GM13976 (cell line): ENCODE measurements at regions not wholly inside any gene's neighbourhood (a gene's known extent, or its start where the extent isn't known, plus 50 kb on each side); places are given as distances from the start of the nearest gene placed in this dataset.

ENCODE experiments used
- DNase-seq: peaks from one replicate; pipeline ENCODE4 v3.0.0; 2012; ENCODE audit warnings: low spot score
- CTCF ChIP-seq: IDR thresholded peaks from 2 replicates; pipeline ENCODE4 v1.5.1; 2012; ENCODE audit warnings: borderline replicate concordance, mild to moderate bottlenecking; ENCODE audit not compliant: insufficient read depth; ENCODE audit errors: extremely low read depth, missing control alignments, control extremely low read depth
- in situ Hi-C: fragments of 300-500 bp; cut with MboI; formaldehyde crosslinking; loops from one replicate; pipeline ENCODE4 v1.12.0; 2022; ENCODE audit warnings: low sequenced_read_pairs, mixed read lengths, inconsistent platforms; ENCODE audit not compliant: unreplicated experiment

- in situ Hi-C loops, result no loop called here
- DNase-seq, result no peak
- TF ChIP-seq CTCF, result no peak
Measured at GRCh38 chr11:15585602-15586331, 471.0 kb downstream of the INSC start.

DNA sequence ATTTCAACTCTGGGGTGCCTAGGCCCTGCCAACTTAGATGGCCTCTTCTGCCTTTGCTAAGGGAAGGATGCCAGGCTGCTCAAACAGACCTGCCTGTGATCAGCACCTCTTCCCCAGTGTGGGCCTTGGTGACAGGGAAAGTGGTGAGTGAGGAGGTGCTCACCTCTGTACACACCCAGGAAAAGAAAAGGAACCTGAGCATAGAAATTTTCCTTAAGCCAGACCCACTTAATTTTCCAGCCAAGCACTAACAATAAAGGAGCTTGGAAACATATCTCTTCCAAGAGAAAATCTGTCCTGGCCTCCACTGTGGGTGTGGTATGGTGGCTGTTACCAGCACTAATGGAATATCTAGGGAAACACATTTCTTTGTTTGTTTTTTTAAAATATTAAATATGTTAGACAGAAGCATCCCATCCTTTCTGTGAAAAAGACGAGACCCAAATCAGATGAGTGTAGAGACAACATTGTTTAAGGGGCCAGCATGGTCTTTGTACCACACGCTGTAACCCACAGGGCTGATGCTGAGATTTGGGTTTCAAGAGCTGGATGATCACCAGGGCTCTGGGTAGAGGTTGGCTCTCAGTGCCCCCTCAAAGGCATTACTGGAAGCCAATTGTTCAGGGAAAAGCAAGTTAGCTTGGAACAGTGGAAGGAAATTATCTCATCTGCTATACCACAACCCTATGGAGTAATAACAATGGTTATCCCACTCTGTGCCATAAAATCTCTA lies 472.2 kb downstream of the INSC start:
- DNase-seq, result no peak
- TF ChIP-seq CTCF, result no peak
- in situ Hi-C loops, result no loop called here

DNA sequence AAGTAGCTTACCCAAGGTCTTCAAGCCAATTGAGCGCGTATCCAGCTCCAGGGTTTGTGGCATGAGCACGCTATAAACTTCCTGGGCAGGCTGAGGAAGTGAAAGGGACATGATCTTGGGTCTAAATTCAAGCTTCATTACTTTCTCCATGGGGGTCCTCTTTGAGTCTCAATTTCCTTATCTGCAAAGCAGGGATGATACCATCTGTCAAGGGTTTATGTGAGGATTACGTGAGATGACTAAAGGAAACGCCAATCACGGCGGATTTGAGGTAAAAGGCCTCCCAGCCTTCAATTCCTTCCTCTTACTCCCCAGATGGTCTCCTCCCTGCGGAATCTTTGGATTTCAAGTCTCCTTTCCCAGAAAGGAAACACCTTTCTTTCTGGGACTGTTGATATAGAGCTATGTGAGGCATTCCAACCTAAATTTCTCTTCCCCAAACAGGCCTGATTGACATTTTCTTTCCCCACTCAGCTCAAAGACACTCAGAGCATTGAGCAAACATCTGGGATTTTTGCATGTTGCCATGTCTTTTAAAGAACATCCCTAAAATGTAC lies 474.4 kb downstream of the INSC start:
- TF ChIP-seq CTCF, result no peak
- in situ Hi-C loops, result no loop called here
- no peak for DNase-seq

DNA sequence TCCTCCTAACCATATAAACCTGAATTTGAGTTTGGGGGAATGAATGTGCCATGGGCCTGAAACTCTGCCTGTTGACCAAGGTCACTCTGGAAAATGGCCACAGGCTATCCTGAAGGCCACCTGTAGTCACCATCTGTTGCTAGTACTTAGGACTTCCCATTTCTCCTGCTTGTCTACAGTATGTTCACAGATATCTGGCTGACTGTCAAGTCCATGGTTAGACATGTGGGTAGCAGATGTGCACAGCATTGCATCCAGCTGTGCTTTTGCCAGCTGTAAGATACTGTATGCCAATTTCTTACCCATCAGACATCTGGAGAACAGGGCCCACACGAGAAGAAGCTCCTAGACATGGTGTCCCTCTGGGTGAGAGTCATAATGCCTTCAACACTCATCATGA lies 475.4 kb downstream of the INSC start:
- no peak for TF ChIP-seq CTCF
- no peak for DNase-seq
- in situ Hi-C loops, result no loop called here

DNA sequence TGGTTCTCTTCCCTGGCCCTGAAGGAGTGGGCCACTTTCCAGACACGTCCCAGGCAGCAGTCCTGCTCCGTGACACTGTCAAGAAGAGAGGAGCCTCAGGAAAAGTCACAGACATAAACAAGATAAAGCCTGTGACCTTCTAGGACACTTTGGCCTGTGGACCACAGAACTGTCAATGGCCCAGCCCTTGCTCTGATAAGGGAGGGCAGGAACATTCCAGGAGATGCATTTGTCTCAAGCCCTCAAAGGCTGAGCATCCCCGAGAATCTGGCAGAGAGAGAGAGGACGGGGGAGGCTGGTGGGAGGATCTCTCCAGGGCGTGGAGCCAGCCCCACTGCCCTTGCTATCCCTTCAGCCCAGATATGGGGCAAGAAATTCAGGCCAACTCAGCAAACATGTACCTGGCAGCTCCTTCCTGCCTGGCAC lies 476.4 kb downstream of the INSC start:
- in situ Hi-C loops, result no loop called here
- no peak for DNase-seq
- no peak for TF ChIP-seq CTCF

DNA sequence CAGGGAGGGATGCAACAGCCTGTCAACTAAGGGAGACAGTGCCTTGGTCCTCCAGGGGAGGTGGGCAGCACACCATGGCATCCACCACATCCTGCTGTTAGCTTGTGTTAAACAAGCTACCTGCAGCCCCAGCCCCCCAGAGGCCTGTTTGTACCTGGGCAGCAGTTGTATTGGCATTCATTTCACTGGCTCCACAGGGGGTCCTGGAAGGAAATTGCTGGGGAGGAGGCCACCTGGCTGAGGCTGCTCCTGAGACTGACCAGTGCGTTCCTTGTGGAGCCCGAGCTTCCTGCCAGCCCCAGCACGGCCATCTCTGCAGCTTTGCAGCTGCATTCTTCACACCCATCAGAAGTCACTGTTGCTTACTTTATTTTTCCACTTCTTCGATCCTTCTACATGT lies 479.9 kb downstream of the INSC start:
- in situ Hi-C loops, result no loop called here
- DNase-seq, result no peak
- TF ChIP-seq CTCF, result no peak
